BJ (cell line): ENCODE measurements at regions not wholly inside any gene's neighbourhood (a gene's known extent, or its start where the extent isn't known, plus 50 kb on each side); places are given as distances from the start of the nearest gene placed in this dataset.

Experiments
- CTCF ChIA-PET: fragments of 350-600 bp; formaldehyde crosslinking; extraction: SDS; loops from one replicate; lab custom pipeline; 2021; ENCODE audit warnings: antibody characterized with exemption, inconsistent platforms; lab: Yijun Ruan, JAX
- POLR2A ChIA-PET: fragments of 300-600 bp; sonication (Branson Sonifier 250); formaldehyde crosslinking; extraction: SDS; loops from one replicate; lab custom pipeline; 2021; ENCODE audit warnings: antibody characterized with exemption; lab: Charles Lee
- DNase-seq: peaks from one replicate; pipeline ENCODE4 v3.0.0-alpha.2; 2011; ENCODE audit warnings: low read depth
- H3K27me3 ChIP-seq: 2 replicates; pipeline ENCODE4 v1.6.0; 2011; ENCODE audit warnings: low read length; ENCODE audit not compliant: control insufficient read depth, insufficient read depth
- H3K36me3 ChIP-seq: 2 replicates; pipeline ENCODE4 v1.5.1; 2011; ENCODE audit warnings: low read length; ENCODE audit not compliant: control insufficient read depth, insufficient read depth
- H3K4me3 ChIP-seq: 2 replicates; pipeline ENCODE4 v1.5.1; 2011; ENCODE audit warnings: low read depth, mild to moderate bottlenecking, control low read depth, low read length
- TF ChIP-seq, protein P1 (sequence below): IDR thresholded peaks from 2 replicates; pipeline ENCODE4 v1.5.1; 2011; ENCODE audit warnings: low read depth, mild to moderate bottlenecking, control low read depth, inconsistent platforms, low read length, moderate library complexity; ENCODE audit not compliant: insufficient read depth

DNA sequence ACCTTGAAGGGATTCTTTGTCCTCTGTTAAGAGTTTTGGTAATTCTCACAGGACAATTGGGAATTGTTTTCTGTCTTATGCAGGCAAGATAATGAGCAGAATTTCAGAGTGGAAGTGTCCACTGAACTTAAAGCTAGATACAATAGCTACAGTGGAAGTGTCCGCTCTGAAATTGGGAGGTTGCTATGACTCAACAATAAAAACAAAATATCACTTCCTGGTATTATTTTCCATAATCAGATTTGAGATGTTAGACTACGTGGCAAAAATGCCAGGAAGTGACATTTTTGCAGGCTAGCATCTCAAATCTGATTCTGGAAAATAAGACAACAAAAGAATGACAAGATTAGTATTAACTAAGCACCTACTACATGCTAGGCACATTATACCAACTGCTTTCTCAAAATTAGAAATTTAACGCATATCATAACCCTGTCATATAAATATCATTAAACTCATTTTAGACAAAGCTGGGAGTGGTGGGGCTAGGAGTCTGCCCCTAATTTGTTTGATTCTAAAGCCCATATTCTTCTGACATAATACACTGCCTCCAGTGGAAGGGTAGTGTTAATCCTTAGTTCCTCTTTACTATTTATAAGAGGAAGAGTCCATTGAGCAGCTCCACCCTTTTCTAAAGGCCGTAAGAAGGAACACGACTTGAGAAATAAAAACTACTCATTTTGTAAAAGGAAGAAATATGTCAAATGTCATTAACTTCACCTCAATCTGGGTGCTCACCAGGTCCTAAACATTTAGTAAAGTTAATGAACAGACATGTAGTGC lies 266.9 kb upstream of the STT3B start:
- Histone ChIP-seq H3K27me3 (no peaks in the 10 kb centered on the region), H3K4me3 (no peak overlapping the region), H3K36me3 (no peaks in the 10 kb centered on the region)
- POLR2A ChIA-PET, result no interaction called here
- DNase-seq, result no peak
- TF ChIP-seq, protein P1, sequence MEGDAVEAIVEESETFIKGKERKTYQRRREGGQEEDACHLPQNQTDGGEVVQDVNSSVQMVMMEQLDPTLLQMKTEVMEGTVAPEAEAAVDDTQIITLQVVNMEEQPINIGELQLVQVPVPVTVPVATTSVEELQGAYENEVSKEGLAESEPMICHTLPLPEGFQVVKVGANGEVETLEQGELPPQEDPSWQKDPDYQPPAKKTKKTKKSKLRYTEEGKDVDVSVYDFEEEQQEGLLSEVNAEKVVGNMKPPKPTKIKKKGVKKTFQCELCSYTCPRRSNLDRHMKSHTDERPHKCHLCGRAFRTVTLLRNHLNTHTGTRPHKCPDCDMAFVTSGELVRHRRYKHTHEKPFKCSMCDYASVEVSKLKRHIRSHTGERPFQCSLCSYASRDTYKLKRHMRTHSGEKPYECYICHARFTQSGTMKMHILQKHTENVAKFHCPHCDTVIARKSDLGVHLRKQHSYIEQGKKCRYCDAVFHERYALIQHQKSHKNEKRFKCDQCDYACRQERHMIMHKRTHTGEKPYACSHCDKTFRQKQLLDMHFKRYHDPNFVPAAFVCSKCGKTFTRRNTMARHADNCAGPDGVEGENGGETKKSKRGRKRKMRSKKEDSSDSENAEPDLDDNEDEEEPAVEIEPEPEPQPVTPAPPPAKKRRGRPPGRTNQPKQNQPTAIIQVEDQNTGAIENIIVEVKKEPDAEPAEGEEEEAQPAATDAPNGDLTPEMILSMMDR, result no peak
- CTCF ChIA-PET, result interaction anchor here (1.1 to 2.9 kb wide), 2 partner anchors 11 to 250 kb away, joined by 3 to 10 read pairs; no protein-coding TSS in a partner anchor

DNA sequence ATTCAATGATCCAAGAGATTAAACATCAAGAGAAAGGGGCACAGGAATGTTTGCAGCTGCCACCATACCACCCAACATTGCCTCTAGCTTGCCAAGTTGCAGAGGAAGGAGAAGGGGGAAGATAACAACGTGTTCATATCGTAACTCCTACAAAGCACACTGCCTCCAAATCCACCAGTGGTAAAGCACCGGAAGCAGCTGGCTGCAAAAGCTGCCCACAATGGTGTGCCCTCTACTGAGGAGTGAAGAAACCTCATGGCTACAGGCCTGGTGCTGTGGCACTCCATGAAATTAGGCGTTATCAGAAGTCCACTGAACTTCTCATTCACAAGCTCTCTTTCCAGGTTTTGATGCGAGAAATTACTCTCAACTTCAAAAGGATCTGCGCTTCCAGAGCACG lies 263.9 kb upstream of the STT3B start:
- POLR2A ChIA-PET, result no interaction called here
- no peak overlapping the region for H3K4me3 ChIP-seq
- CTCF ChIA-PET, result no interaction called here
- no peaks in the 10 kb centered on the region for H3K27me3 ChIP-seq
- TF ChIP-seq, protein P1, result no peak
- no peaks in the 10 kb centered on the region for H3K36me3 ChIP-seq
- DNase-seq, result no peak

DNA sequence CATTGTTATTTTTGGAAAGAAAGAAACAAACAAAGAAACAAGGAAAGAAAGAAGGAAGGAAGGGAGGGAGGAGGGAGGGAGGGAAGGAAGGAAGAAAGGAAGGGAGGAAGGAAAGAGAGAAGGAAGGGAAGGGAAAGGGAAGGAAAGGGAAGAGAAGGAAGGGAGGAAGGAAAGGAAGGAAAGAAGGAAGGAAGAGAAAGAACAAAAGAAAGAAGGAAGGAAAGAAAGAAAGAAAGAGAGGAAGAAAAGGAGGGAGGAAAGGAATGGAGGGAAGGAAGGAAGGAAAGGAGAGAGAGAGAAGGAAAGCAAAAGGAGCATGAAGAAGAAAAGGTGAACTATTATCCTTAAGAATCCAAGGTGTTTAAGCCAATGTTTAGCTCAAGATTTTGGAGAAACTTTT lies 262.7 kb upstream of the STT3B start:
- Histone ChIP-seq H3K27me3 (no peaks in the 10 kb centered on the region), H3K4me3 (no peak overlapping the region), H3K36me3 (no peaks in the 10 kb centered on the region)
- ChIA-PET POLR2A (no interaction called here), CTCF (no interaction called here)
- no peak for DNase-seq
- TF ChIP-seq, protein P1, result no peak

DNA sequence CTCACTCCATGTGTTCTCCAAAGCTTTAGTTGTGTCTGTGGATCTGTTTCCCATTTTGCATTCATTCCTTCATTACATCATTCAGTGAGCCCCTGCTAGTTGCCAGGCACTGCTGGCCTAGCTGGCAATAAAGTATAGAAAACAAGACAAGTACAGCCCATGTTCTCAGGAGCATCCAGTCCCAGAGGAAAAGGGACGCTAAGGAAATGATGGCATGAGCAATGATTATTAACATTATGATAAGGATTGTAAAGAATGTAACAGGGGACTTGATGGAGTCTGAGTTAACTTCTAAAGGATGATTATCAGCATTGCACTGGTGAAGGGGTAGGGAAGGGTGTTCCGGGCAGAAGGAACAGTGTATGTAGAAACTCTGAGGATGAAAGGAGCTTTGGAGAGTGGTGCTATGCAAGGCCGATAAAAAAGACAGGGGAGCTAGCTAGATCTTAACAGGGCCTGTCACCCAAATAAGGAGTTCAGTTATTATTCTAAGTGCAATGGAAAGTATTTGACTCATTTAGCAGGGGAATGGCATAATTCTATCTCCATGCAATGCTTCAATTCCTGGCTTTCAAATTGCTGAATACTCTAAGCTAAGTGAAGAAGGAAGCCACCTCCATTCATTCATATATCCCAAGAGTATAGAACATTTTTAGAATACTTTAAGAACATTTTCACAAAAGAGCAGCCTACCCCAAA lies 258.2 kb upstream of the STT3B start:
- CTCF ChIA-PET, result interaction anchor here (1.1 kb wide), 1 partner anchor 12 kb away, joined by 3 read pairs; no protein-coding TSS in a partner anchor
- DNase-seq, result no peak
- Histone ChIP-seq H3K36me3 (no peaks in the 10 kb centered on the region), H3K4me3 (no peak overlapping the region), H3K27me3 (no peaks in the 10 kb centered on the region)
- POLR2A ChIA-PET, result no interaction called here
- TF ChIP-seq, protein P1, result no peak

DNA sequence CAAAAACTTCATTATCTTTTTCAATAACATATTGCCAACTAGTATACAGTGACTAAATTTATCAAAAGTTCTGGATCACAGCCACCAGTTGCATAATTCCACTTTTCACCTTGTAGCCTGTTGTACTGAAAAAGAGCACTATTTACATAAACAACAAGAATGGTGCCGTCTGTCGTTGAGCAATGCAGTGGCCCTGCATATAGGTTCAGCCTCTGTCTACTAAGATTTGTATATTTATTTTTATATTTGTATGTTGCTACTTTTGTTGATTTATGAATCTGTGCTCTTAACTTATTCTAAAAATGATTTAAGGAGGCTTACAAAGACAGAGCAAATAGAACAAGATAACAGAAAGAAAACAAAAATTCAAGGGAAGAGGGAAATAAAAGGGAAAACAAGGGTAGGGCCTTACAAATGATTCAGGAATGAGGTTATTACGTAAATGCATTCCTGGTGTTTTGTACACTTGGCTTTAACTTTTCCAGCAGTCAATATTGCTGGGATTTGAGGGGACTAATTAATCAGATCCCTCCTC lies 257.6 kb upstream of the STT3B start:
- no peaks in the 10 kb centered on the region for H3K27me3 ChIP-seq
- peak; percentile 23 for DNase-seq
- CTCF ChIA-PET, result interaction anchor here (1.1 kb wide), 1 partner anchor 12 kb away, joined by 3 read pairs; no protein-coding TSS in a partner anchor
- POLR2A ChIA-PET, result no interaction called here
- TF ChIP-seq, protein P1, result no peak
- no peaks in the 10 kb centered on the region for H3K36me3 ChIP-seq
- H3K4me3 ChIP-seq, result no peak overlapping the region
